ENCODE measurements at regions not wholly inside any gene's neighbourhood (a gene's known extent, or its start where the extent isn't known, plus 50 kb on each side); places are given as distances from the start of the nearest gene placed in this dataset.

DNA sequence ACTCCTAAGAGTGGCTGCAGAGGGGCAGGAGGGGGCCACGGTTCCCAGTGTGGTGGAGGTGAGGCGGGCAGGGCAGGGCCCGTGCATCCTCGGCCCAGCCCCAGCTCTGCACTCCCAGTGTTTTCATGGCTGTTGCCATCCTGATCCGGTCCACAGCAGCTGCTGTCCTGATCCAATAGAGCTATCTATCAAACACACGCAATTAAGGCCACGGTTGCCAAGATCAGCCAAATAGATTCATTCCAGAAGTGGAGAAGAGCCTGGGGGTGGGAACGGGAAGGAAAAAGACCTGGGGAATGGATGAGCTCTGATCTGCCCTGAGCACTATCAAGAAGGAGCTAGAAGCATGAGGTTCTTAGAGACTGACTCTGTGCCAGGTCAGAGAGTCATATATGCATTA lies 160.9 kb upstream of the SYT13 start:
- Histone ChIP-seq H3K36me3 (ENCODE audit: insufficient read depth, low read length) (no peaks in the 10 kb centered on the region), H3K9me3 (ENCODE audit: insufficient read depth, low read length, severe bottlenecking) (no peaks in the 10 kb centered on the region), H4K20me1 (ENCODE audit: insufficient read depth, low read length) (no peaks in the 10 kb centered on the region), H3K4me1 (ENCODE audit: insufficient read depth, low read length) (no peaks in the 10 kb centered on the region), H3K79me2 (ENCODE audit: insufficient read depth, low read length) (no peaks in the 10 kb centered on the region), H3K9ac (ENCODE audit: low read depth, low read length) (no peak overlapping the region), H3K27ac (ENCODE audit: low read length) (no peak overlapping the region), H2AFZ (ENCODE audit: low read depth, low read length) (no peak overlapping the region), H3K4me2 (ENCODE audit: insufficient read depth, low read length) (no peak overlapping the region), H3K4me3 (ENCODE audit: low read depth in 1 of 2, low read length in 2 of 2) (no peak overlapping the region), H3K27me3 (ENCODE audit: insufficient read depth, low read length, poor library complexity) (peaks cover 3% of the 10 kb centered on the region)
- TF ChIP-seq EZH2 (IDR thresholded peaks at IDR 0.05; ENCODE audit: borderline replicate concordance, low read depth, low read length, severe bottlenecking), result no peak
- TF ChIP-seq, protein P1, sequence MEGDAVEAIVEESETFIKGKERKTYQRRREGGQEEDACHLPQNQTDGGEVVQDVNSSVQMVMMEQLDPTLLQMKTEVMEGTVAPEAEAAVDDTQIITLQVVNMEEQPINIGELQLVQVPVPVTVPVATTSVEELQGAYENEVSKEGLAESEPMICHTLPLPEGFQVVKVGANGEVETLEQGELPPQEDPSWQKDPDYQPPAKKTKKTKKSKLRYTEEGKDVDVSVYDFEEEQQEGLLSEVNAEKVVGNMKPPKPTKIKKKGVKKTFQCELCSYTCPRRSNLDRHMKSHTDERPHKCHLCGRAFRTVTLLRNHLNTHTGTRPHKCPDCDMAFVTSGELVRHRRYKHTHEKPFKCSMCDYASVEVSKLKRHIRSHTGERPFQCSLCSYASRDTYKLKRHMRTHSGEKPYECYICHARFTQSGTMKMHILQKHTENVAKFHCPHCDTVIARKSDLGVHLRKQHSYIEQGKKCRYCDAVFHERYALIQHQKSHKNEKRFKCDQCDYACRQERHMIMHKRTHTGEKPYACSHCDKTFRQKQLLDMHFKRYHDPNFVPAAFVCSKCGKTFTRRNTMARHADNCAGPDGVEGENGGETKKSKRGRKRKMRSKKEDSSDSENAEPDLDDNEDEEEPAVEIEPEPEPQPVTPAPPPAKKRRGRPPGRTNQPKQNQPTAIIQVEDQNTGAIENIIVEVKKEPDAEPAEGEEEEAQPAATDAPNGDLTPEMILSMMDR (IDR thresholded peaks at IDR 0.05; ENCODE audit: borderline replicate concordance, extremely low read depth, low read length, poor library complexity, severe bottlenecking), result no peak
- DNase-seq (no peak), ATAC-seq (ENCODE audit: insufficient read depth, low read depth) (no peak)

DNA sequence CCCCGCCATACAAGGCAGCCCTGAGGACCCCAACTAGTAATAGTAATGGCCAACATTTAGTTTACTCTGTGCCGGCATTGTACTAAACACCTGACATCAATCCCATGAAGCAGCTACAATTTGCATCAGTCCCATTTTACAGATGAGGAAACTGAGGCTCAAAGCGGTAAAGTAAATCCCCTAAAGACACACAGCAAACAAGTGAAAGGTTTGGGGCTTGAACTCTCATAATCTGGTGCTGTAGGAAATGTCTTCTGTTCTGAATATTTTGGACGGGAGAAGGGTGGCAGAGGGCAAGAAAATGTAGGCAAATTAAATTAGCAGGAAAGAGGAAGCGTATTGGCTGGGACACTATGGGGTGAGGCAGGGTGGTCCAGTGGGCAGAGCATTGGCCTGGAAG lies 160.3 kb upstream of the SYT13 start:
- no peaks in the 10 kb centered on the region for H3K9me3 ChIP-seq (ENCODE audit: insufficient read depth, low read length, severe bottlenecking)
- peaks cover 3% of the 10 kb centered on the region for H3K27me3 ChIP-seq (ENCODE audit: insufficient read depth, low read length, poor library complexity)
- no peak overlapping the region for H3K4me2 ChIP-seq (ENCODE audit: insufficient read depth, low read length)
- no peak overlapping the region for H3K27ac ChIP-seq (ENCODE audit: low read length)
- H3K79me2 ChIP-seq (ENCODE audit: insufficient read depth, low read length), result no peaks in the 10 kb centered on the region
- no peaks in the 10 kb centered on the region for H4K20me1 ChIP-seq (ENCODE audit: insufficient read depth, low read length)
- DNase-seq (no peak), ATAC-seq (ENCODE audit: insufficient read depth, low read depth) (no peak)
- no peak overlapping the region for H2AFZ ChIP-seq (ENCODE audit: low read depth, low read length)
- TF ChIP-seq, protein P1 (IDR thresholded peaks at IDR 0.05; ENCODE audit: borderline replicate concordance, extremely low read depth, low read length, poor library complexity, severe bottlenecking), result no peak
- H3K36me3 ChIP-seq (ENCODE audit: insufficient read depth, low read length), result no peaks in the 10 kb centered on the region
- no peak overlapping the region for H3K9ac ChIP-seq (ENCODE audit: low read depth, low read length)
- no peak overlapping the region for H3K4me3 ChIP-seq (ENCODE audit: low read depth in 1 of 2, low read length in 2 of 2)
- no peaks in the 10 kb centered on the region for H3K4me1 ChIP-seq (ENCODE audit: insufficient read depth, low read length)

DNA sequence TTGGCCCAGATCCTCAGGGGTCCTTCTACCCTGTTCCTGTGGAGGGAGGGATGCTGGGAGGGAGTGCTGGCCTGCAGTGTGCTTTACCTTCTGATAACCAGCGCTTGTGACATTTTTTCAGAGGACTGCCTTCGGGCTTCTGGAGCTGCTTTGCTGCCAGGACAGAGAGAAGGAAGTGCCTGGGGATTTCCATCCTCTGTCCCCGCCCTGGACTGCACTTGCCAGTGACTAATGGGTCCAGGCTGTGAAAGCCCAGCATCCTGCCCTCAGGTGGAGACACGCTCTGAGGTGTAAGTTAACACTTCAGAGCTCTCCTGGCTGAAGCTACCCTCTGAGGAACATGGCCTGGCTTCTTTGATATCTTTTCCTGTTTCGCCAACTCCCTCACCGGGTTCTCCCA lies 158.7 kb upstream of the SYT13 start:
- ATAC-seq (ENCODE audit: insufficient read depth, low read depth) (no peak), DNase-seq (no peak)
- Histone ChIP-seq H3K9ac (ENCODE audit: low read depth, low read length) (no peak overlapping the region), H2AFZ (ENCODE audit: low read depth, low read length) (no peak overlapping the region), H3K4me1 (ENCODE audit: insufficient read depth, low read length) (no peaks in the 10 kb centered on the region), H3K4me2 (ENCODE audit: insufficient read depth, low read length) (no peak overlapping the region), H3K9me3 (ENCODE audit: insufficient read depth, low read length, severe bottlenecking) (peaks cover under 1% of the 10 kb centered on the region), H4K20me1 (ENCODE audit: insufficient read depth, low read length) (no peaks in the 10 kb centered on the region), H3K4me3 (ENCODE audit: low read depth in 1 of 2, low read length in 2 of 2) (no peak overlapping the region), H3K27me3 (ENCODE audit: insufficient read depth, low read length, poor library complexity) (peaks cover 3% of the 10 kb centered on the region), H3K27ac (ENCODE audit: low read length) (no peak overlapping the region), H3K79me2 (ENCODE audit: insufficient read depth, low read length) (no peaks in the 10 kb centered on the region), H3K36me3 (ENCODE audit: insufficient read depth, low read length) (no peaks in the 10 kb centered on the region)
- TF ChIP-seq, protein P1 (IDR thresholded peaks at IDR 0.05; ENCODE audit: borderline replicate concordance, extremely low read depth, low read length, poor library complexity, severe bottlenecking), result no peak
- TF ChIP-seq EZH2 (IDR thresholded peaks at IDR 0.05; ENCODE audit: borderline replicate concordance, low read depth, low read length, severe bottlenecking), result no peak

DNA sequence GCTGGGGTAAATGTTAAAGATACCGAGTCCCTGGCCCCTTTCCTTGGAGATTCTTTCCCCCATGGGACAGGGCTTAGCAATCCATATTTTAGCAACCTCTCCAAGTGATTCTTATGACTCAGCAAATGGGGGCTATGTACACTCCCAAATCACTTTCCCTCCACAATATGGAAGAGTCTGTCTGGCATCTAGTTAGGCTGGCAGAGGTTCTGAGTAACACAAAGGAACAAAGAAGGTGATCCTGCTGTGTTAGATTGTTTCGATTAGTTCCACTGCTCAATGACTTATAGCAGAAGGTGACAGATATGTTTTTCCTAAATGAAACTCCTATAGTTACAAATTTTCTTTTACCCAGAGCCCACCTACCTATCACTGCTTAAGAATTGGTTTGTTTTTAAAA lies 154.0 kb upstream of the SYT13 start:
- Histone ChIP-seq H3K9ac (ENCODE audit: low read depth, low read length) (no peak overlapping the region), H3K27me3 (ENCODE audit: insufficient read depth, low read length, poor library complexity) (peaks cover 10% of the 10 kb centered on the region), H3K9me3 (ENCODE audit: insufficient read depth, low read length, severe bottlenecking) (peaks cover 3% of the 10 kb centered on the region), H3K27ac (ENCODE audit: low read length) (no peak overlapping the region), H2AFZ (ENCODE audit: low read depth, low read length) (no peak overlapping the region), H4K20me1 (ENCODE audit: insufficient read depth, low read length) (no peaks in the 10 kb centered on the region; the same call in 1 of the 2 replicates), H3K4me2 (ENCODE audit: insufficient read depth, low read length) (no peak overlapping the region), H3K4me3 (ENCODE audit: low read depth in 1 of 2, low read length in 2 of 2) (no peak overlapping the region), H3K4me1 (ENCODE audit: insufficient read depth, low read length) (no peaks in the 10 kb centered on the region), H3K36me3 (ENCODE audit: insufficient read depth, low read length) (no peaks in the 10 kb centered on the region), H3K79me2 (ENCODE audit: insufficient read depth, low read length) (no peaks in the 10 kb centered on the region)
- ATAC-seq (ENCODE audit: insufficient read depth, low read depth) (no peak), DNase-seq (no peak)
- TF ChIP-seq, protein P1 (IDR thresholded peaks at IDR 0.05; ENCODE audit: borderline replicate concordance, extremely low read depth, low read length, poor library complexity, severe bottlenecking), result no peak
- TF ChIP-seq EZH2 (IDR thresholded peaks at IDR 0.05; ENCODE audit: borderline replicate concordance, low read depth, low read length, severe bottlenecking), result no peak

Data from DND-41 (cell line).